ENCODE measurements at regions not wholly inside any gene's neighbourhood (a gene's known extent, or its start where the extent isn't known, plus 50 kb on each side); places are given as distances from the start of the nearest gene placed in this dataset.

GRCh38 chr6:22361576-22361975, 64.7 kb upstream of the PRL start:
- DNase-seq (ENCODE audit: low spot score) = no peak
- Histone ChIP-seq H3K36me3 (no peaks in the 10 kb centered on the region), H3K4me3 (no peak overlapping the region), H3K9me3 (peaks cover 0 to 5% of the 10 kb centered on the region in 2 donors), H3K4me1 (no peaks in the 10 kb centered on the region), H3K27ac (no peak overlapping the region), H3K27me3 (no peaks in the 10 kb centered on the region)
- no peak for TF ChIP-seq CTCF (IDR thresholded peaks at IDR 0.05)

GRCh38 chr6:22362361-22362760, 65.5 kb upstream of the PRL start:
- H3K4me3 ChIP-seq = no peak overlapping the region
- H3K27ac ChIP-seq = no peak overlapping the region
- H3K4me1 ChIP-seq = no peaks in the 10 kb centered on the region
- no peaks in the 10 kb centered on the region for H3K36me3 ChIP-seq
- TF ChIP-seq CTCF (IDR thresholded peaks at IDR 0.05) = no peak
- peaks cover 0 to 5% of the 10 kb centered on the region in 2 donors for H3K9me3 ChIP-seq
- H3K27me3 ChIP-seq = no peaks in the 10 kb centered on the region
- DNase-seq (ENCODE audit: low spot score) = no peak

GRCh38 chr6:22363166-22363713, 66.4 kb upstream of the PRL start:
- no peak overlapping the region for H3K4me3 ChIP-seq
- H3K27me3 ChIP-seq = no peaks in the 10 kb centered on the region
- no peak overlapping the region for H3K27ac ChIP-seq
- no peaks in the 10 kb centered on the region for H3K4me1 ChIP-seq
- no peak for TF ChIP-seq CTCF (IDR thresholded peaks at IDR 0.05)
- peaks cover 0 to 5% of the 10 kb centered on the region in 2 donors for H3K9me3 ChIP-seq
- DNase-seq (ENCODE audit: low spot score) = no peak
- no peaks in the 10 kb centered on the region for H3K36me3 ChIP-seq

GRCh38 chr6:22363714-22364239, 66.9 kb upstream of the PRL start:
- no peak for TF ChIP-seq CTCF (IDR thresholded peaks at IDR 0.05)
- Histone ChIP-seq H3K36me3 (no peaks in the 10 kb centered on the region), H3K4me3 (no peak overlapping the region), H3K4me1 (no peaks in the 10 kb centered on the region), H3K27ac (no peak overlapping the region), H3K9me3 (peaks cover 0 to 5% of the 10 kb centered on the region in 2 donors), H3K27me3 (no peaks in the 10 kb centered on the region)
- no peak for DNase-seq (ENCODE audit: low spot score)

GRCh38 chr6:22364306-22364705, 67.5 kb upstream of the PRL start:
- no peak for TF ChIP-seq CTCF (IDR thresholded peaks at IDR 0.05)
- H3K36me3 ChIP-seq = no peaks in the 10 kb centered on the region
- no peaks in the 10 kb centered on the region for H3K27me3 ChIP-seq
- H3K4me3 ChIP-seq = no peak overlapping the region
- peaks cover 0 to 5% of the 10 kb centered on the region in 2 donors for H3K9me3 ChIP-seq
- H3K27ac ChIP-seq = no peak overlapping the region
- DNase-seq (ENCODE audit: low spot score) = no peak
- no peaks in the 10 kb centered on the region for H3K4me1 ChIP-seq

- H3K9me3 ChIP-seq = peaks cover 0 to 5% of the 10 kb centered on the region in 2 donors
- H3K4me3 ChIP-seq = no peak overlapping the region
- no peaks in the 10 kb centered on the region for H3K27me3 ChIP-seq
- no peak for DNase-seq (ENCODE audit: low spot score)
- no peaks in the 10 kb centered on the region for H3K4me1 ChIP-seq
- H3K36me3 ChIP-seq = no peaks in the 10 kb centered on the region
- no peak overlapping the region for H3K27ac ChIP-seq
- TF ChIP-seq CTCF (IDR thresholded peaks at IDR 0.05) = no peak
These were observed 69.4 kb upstream of the PRL start for GRCh38 chr6:22366214-22366613.

Data from right atrium auricular region (tissue), 2 donors.